ENCODE measurements at regions not wholly inside any gene's neighbourhood (a gene's known extent, or its start where the extent isn't known, plus 50 kb on each side); places are given as distances from the start of the nearest gene placed in this dataset.

DNA sequence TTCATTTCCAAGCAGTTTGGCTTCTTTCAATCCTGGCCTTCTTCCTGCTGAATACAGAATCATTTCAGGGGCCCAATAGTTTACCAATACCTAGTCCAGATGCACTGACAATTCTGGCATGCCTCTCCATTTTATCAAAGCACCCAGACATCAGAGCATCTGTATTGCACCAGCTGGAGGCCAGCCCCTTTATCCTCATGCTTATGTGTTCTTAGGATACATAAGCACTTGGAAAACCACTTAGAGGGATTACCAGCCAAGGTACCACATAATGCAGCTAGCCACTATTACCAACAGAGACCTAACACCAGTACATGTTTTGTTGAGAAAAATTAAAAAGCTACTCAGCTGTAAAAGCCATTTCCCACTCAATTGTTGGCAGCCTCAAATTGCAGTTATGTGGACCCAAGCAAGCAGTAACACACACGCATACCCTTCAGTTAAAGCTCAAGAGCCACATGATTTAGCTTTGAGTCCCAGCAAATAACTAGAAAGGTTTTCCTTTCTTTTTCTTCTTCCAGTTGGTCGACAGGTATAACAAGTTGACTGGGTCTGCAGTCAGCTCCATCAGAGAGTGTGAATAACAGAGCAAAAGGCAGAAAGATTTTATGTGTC, 263.8 kb downstream of the DIO2 start:
- 33% methylated on average over 2 of the region's 2 CpGs for WGBS (ENCODE audit: insufficient coverage, low coverage, low lambda C conversion rate, missing lambda C conversion rate)
- no peak overlapping the region for H3K27ac ChIP-seq
- H3K4me3 ChIP-seq: no peak overlapping the region
- no peaks in the 10 kb centered on the region for H3K36me3 ChIP-seq
- DNase-seq (no peak), ATAC-seq (no peak)
- intact Hi-C loops (cut with DNase I): no loop called here
- no peaks in the 10 kb centered on the region for H3K4me1 ChIP-seq
- H3K27me3 ChIP-seq: no peaks in the 10 kb centered on the region
- TF ChIP-seq POLR2A (IDR thresholded peaks at IDR 0.05): no peak
- TF ChIP-seq, protein P1, sequence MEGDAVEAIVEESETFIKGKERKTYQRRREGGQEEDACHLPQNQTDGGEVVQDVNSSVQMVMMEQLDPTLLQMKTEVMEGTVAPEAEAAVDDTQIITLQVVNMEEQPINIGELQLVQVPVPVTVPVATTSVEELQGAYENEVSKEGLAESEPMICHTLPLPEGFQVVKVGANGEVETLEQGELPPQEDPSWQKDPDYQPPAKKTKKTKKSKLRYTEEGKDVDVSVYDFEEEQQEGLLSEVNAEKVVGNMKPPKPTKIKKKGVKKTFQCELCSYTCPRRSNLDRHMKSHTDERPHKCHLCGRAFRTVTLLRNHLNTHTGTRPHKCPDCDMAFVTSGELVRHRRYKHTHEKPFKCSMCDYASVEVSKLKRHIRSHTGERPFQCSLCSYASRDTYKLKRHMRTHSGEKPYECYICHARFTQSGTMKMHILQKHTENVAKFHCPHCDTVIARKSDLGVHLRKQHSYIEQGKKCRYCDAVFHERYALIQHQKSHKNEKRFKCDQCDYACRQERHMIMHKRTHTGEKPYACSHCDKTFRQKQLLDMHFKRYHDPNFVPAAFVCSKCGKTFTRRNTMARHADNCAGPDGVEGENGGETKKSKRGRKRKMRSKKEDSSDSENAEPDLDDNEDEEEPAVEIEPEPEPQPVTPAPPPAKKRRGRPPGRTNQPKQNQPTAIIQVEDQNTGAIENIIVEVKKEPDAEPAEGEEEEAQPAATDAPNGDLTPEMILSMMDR (IDR thresholded peaks at IDR 0.05): no peak
- H3K9me3 ChIP-seq: no peaks in the 10 kb centered on the region

DNA sequence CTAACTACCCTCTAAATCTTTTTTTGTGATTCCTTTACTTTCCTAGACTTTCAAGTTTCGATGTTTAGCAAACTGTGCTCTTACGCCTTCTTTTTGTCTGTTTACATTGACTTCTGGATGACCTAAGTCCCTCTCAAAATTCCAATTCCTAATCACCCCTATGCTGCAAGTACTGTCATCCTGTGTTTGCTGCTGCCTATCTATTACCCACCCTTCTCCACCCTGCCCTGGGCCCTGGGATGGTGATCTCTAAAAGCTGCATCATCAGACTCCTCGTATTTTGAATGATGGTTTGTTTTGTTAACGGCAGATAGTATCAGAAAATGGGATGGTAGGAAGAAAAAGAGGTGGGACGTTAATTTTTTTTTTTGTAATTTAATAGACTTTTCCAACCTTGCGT, 272.1 kb downstream of the DIO2 start:
- Histone ChIP-seq H3K36me3 (no peaks in the 10 kb centered on the region), H3K4me1 (no peaks in the 10 kb centered on the region), H3K9me3 (no peaks in the 10 kb centered on the region), H3K27me3 (no peaks in the 10 kb centered on the region), H3K4me3 (no peak overlapping the region), H3K27ac (no peak overlapping the region)
- TF ChIP-seq POLR2A (IDR thresholded peaks at IDR 0.05): no peak
- TF ChIP-seq, protein P1 (IDR thresholded peaks at IDR 0.05): no peak
- ATAC-seq (no peak), DNase-seq (no peak)
- intact Hi-C loops (cut with DNase I): no loop called here
- WGBS (ENCODE audit: insufficient coverage, low coverage, low lambda C conversion rate, missing lambda C conversion rate): 42% methylated on average over 6 of the region's 6 CpGs

DNA sequence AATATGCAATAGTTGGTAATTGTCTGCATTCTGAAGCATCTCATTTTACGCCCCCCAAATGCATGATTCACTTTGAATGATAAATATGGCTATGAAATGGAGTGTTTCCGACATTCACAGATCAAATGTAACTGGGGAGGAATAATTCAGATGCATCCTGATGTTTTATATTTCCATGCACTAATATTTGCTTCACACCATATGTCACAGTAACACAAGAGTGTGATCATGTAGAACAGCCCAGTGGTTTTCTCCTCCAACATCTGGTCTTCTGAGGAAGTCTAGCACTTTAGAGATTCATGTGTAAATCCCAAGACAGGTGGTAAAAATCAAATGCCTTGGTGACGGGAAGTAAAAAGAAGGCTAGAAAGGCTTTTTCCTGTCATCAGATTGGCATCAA, 273.1 kb downstream of the DIO2 start:
- no peak overlapping the region for H3K4me3 ChIP-seq
- H3K36me3 ChIP-seq: no peaks in the 10 kb centered on the region
- 50% methylated on average over 3 of the region's 3 CpGs for whole genome bisulfite sequencing (ENCODE audit: insufficient coverage, low coverage, low lambda C conversion rate, missing lambda C conversion rate)
- no peaks in the 10 kb centered on the region for H3K4me1 ChIP-seq
- ATAC-seq (no peak), DNase-seq (no peak)
- H3K27me3 ChIP-seq: no peaks in the 10 kb centered on the region
- intact Hi-C loops (cut with DNase I): no loop called here
- TF ChIP-seq POLR2A (IDR thresholded peaks at IDR 0.05): no peak
- TF ChIP-seq, protein P1 (IDR thresholded peaks at IDR 0.05): no peak
- no peaks in the 10 kb centered on the region for H3K9me3 ChIP-seq
- H3K27ac ChIP-seq: no peak overlapping the region

DNA sequence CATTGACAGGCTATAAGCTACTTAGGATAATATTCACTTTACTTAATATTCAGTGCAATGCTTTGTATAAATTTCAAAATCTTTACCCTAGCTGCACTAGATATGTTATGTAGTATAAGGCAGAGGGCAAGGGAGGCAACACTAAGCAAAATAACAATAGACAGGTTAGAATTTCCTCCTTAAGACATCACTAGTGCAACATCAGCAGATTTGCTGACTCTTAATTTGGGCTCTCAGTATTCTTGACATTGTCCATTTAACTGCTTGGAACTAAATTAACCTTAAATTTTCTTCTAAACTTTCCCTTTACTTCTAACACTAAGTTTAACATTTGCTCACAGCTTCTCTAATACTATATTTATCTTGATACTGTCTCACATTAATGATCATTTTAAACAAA, 273.9 kb downstream of the DIO2 start:
- ATAC-seq (no peak), DNase-seq (no peak)
- TF ChIP-seq, protein P1 (IDR thresholded peaks at IDR 0.05): no peak
- TF ChIP-seq POLR2A (IDR thresholded peaks at IDR 0.05): no peak
- no peaks in the 10 kb centered on the region for H3K36me3 ChIP-seq
- H3K9me3 ChIP-seq: no peaks in the 10 kb centered on the region
- H3K27me3 ChIP-seq: no peaks in the 10 kb centered on the region
- H3K4me1 ChIP-seq: no peaks in the 10 kb centered on the region
- intact Hi-C loops (cut with DNase I): no loop called here
- H3K4me3 ChIP-seq: no peak overlapping the region
- H3K27ac ChIP-seq: no peak overlapping the region

DNA sequence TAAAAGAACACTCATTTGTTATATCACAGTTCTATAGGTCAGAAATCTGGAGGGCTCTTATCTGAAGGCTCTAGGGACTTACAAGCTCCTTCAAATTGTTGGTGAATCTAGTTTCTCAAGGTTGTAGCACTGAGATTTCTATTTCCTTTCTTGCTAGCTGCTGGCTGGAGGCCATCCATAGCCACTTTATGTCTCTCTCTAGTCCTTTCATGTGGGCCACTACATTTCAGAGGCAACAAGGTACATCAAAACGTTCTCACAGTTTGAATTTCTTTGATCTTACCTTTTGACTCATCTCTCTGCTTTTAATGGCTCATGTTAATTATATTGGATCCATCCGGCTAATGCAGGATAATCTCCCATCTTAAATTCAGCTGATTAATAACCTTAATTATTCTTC, 286.8 kb downstream of the DIO2 start:
- no peaks in the 10 kb centered on the region for H3K36me3 ChIP-seq
- no peak overlapping the region for H3K27ac ChIP-seq
- intact Hi-C loops (cut with DNase I): no loop called here
- H3K9me3 ChIP-seq: no peaks in the 10 kb centered on the region
- H3K4me1 ChIP-seq: no peaks in the 10 kb centered on the region
- WGBS (ENCODE audit: insufficient coverage, low coverage, low lambda C conversion rate, missing lambda C conversion rate): 36% methylated on average over 2 of the region's 2 CpGs
- TF ChIP-seq, protein P1 (IDR thresholded peaks at IDR 0.05): no peak
- no peak for TF ChIP-seq POLR2A (IDR thresholded peaks at IDR 0.05)
- no peak overlapping the region for H3K4me3 ChIP-seq
- H3K27me3 ChIP-seq: no peaks in the 10 kb centered on the region
- ATAC-seq: no peak
- DNase-seq: no peak
